AG04450 (cell line): ENCODE measurements at regions not wholly inside any gene's neighbourhood (a gene's known extent, or its start where the extent isn't known, plus 50 kb on each side); places are given as distances from the start of the nearest gene placed in this dataset.

Experiments used
- CTCF ChIA-PET: fragments of 300-600, 350-600 bp; formaldehyde crosslinking; extraction: SDS; loops from one replicate; lab custom pipeline; 2022; ENCODE audit warnings: antibody characterized with exemption, inconsistent platforms; lab: Charles Lee
- POLR2A ChIA-PET: fragments of 350-600 bp; formaldehyde crosslinking; extraction: SDS; loops from one replicate; lab custom pipeline; 2021; ENCODE audit warnings: antibody characterized with exemption, inconsistent platforms; lab: Yijun Ruan, JAX
- DNase-seq: peaks from one replicate; pipeline ENCODE4 v3.0.0-alpha.2; 2011; ENCODE audit warnings: low read depth, low spot score
- H3K27ac ChIP-seq: one replicate; pipeline ENCODE4 v1.5.1; 2012; ENCODE audit warnings: low read depth, low read length, control low read depth
- H3K27me3 ChIP-seq: one replicate; pipeline ENCODE4 v1.6.0; 2012; ENCODE audit warnings: low read length; ENCODE audit not compliant: control insufficient read depth, insufficient read depth
- H3K4me3 ChIP-seq: 2 replicates; pipeline ENCODE4 v1.5.1; 2011; ENCODE audit warnings: mild to moderate bottlenecking, low read depth, low read length, control low read depth
- H3K9me3 ChIP-seq: 2 replicates; pipeline ENCODE4 v1.5.1; 2012; ENCODE audit warnings: low read length; ENCODE audit not compliant: control insufficient read depth, insufficient read depth
- TF ChIP-seq, protein P1 (sequence below): IDR thresholded peaks from 2 replicates; pipeline ENCODE4 v1.5.1; 2011; ENCODE audit warnings: low read depth, low read length, control low read depth, inconsistent platforms

DNA sequence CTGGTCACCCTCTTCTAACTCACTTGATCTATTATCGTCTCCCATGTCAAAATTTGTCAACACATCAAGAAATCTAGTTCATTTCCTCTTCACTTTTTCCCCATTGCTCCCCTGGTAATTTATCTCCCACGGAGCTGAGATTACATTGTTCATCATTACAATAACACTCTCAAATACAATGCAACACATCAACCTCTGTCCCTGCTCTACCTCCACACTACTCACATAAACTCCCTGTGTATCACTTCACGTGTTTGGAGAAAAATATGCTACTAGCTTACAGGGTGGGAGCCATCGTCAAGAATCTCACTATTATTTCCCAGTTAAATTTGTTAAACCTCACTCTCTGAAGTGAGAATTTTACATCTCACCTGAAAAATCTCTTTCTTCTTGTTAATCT, 1006.4 kb downstream of the ARAP2 start:
- H3K9me3 ChIP-seq = no peaks in the 10 kb centered on the region
- ChIA-PET CTCF (no interaction called here), POLR2A (no interaction called here)
- no peak for DNase-seq
- H3K4me3 ChIP-seq = no peak overlapping the region
- H3K27me3 ChIP-seq = no peaks in the 10 kb centered on the region
- H3K27ac ChIP-seq = no peak overlapping the region
- TF ChIP-seq, protein P1, sequence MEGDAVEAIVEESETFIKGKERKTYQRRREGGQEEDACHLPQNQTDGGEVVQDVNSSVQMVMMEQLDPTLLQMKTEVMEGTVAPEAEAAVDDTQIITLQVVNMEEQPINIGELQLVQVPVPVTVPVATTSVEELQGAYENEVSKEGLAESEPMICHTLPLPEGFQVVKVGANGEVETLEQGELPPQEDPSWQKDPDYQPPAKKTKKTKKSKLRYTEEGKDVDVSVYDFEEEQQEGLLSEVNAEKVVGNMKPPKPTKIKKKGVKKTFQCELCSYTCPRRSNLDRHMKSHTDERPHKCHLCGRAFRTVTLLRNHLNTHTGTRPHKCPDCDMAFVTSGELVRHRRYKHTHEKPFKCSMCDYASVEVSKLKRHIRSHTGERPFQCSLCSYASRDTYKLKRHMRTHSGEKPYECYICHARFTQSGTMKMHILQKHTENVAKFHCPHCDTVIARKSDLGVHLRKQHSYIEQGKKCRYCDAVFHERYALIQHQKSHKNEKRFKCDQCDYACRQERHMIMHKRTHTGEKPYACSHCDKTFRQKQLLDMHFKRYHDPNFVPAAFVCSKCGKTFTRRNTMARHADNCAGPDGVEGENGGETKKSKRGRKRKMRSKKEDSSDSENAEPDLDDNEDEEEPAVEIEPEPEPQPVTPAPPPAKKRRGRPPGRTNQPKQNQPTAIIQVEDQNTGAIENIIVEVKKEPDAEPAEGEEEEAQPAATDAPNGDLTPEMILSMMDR = no peak

DNA sequence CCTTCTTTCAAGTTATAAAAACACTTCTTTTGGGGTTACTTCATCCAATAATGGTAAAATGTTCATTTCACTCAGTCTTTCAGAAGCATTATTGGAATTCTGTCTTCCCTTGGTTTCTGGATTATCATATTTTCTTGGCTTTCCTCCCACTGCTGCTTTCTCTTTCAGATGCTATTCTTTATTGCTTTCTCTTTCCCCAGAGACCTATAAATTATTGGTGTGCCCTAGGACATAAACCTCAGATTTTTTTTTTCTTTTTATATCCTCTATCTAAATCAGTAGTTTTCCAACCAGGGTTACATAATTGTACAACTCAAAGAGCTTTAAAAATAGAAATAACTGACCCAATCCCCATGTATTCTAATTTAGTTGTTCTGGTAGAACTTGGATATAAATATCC, 1005.5 kb downstream of the ARAP2 start:
- POLR2A ChIA-PET = no interaction called here
- DNase-seq = no peak
- H3K4me3 ChIP-seq = no peak overlapping the region
- CTCF ChIA-PET = no interaction called here
- H3K27ac ChIP-seq = no peak overlapping the region
- no peaks in the 10 kb centered on the region for H3K27me3 ChIP-seq
- TF ChIP-seq, protein P1 = no peak
- no peaks in the 10 kb centered on the region for H3K9me3 ChIP-seq

DNA sequence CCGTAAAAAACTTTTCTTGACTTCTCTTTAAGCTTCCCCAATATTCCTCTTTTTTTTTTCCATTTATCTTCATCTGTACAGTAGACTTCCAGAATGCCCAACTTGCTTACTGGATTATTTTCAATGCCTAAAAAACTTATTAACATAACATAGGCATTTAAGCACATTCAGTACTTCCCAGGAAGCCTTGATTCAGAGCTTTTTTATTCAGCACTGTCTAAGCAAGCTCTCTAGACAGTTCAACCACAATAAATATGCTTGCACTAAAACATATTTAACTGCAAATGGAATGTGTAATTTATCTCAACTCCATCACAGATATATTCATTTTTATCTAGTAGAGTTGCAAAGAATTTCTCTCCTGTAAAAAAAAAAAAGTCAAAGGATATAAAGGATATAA, 997.8 kb downstream of the ARAP2 start:
- Histone ChIP-seq H3K9me3 (no peaks in the 10 kb centered on the region), H3K27me3 (no peaks in the 10 kb centered on the region), H3K4me3 (no peak overlapping the region), H3K27ac (no peak overlapping the region)
- TF ChIP-seq, protein P1 = no peak
- ChIA-PET POLR2A (no interaction called here), CTCF (no interaction called here)
- DNase-seq = no peak

DNA sequence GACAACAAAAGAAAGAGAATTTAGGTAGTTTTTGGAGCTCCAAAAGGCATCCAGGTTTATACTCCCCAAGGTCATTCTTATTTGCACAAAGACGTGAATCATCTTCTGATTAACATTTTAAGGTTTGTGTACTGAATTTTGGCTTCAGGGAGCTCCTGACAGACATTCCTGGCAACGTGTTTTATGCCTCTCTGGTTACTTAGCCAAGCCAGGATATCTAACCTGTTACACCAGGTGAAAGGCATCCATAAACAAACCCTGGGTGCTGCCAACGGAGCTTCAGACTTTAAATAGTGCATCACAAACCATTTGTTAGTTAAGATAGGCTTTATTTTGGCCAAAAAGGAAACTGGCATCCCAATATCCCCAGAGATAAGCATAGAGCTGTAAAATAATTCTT, 997.3 kb downstream of the ARAP2 start:
- Histone ChIP-seq H3K4me3 (no peak overlapping the region), H3K27ac (no peak overlapping the region), H3K27me3 (no peaks in the 10 kb centered on the region), H3K9me3 (no peaks in the 10 kb centered on the region)
- no peak for DNase-seq
- ChIA-PET POLR2A (no interaction called here), CTCF (no interaction called here)
- TF ChIP-seq, protein P1 = no peak

DNA sequence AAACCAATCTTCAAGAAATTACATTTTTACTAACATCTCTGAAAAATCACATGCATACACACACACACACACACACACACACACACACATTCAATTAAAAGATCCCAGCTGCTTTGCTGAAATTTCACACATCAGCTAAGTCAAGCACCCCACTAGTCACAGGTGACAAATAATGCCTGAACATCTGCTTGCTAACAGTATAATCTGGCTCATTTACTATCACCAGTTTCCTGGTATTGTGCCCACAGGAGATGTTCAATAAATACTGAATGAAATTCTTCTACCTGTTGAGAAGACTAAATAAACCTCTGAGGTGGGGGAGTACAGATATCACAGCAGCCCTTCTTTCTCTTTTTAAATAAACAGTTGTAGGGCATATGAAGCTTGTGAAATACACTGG, 994.0 kb downstream of the ARAP2 start:
- H3K4me3 ChIP-seq = no peak overlapping the region
- ChIA-PET CTCF (no interaction called here), POLR2A (no interaction called here)
- H3K27ac ChIP-seq = no peak overlapping the region
- TF ChIP-seq, protein P1 = no peak
- H3K9me3 ChIP-seq = no peaks in the 10 kb centered on the region
- H3K27me3 ChIP-seq = no peaks in the 10 kb centered on the region
- DNase-seq = no peak
